ENCODE measurements at regions not wholly inside any gene's neighbourhood (a gene's known extent, or its start where the extent isn't known, plus 50 kb on each side); places are given as distances from the start of the nearest gene placed in this dataset.
A peak's percentile ranks its signal among the peaks of the same experiment; 100 is the strongest.

GRCh38 chr12:27133022-27133590, 50.7 kb upstream of the C12orf71 start:
- in situ Hi-C loops (cut with MboI) (no loop called here), intact Hi-C loops (cut with micrococcal nuclease) (no loop called here)
- Histone ChIP-seq H3K4me3 (no peak overlapping the region), H3K36me3 (ENCODE audit: control insufficient read depth, insufficient read depth, low read length) (no peaks in the 10 kb centered on the region), H2AFZ (ENCODE audit: low read depth, low read length) (no peak overlapping the region), H3K79me2 (ENCODE audit: control insufficient read depth, insufficient read depth, low read length) (no peaks in the 10 kb centered on the region), H4K20me1 (replicated peaks; ENCODE audit: control insufficient read depth, insufficient read depth, low read length) (no peaks in the 10 kb centered on the region), H3K27ac (ENCODE audit: extremely low read depth, low read depth, low read length) (no peak overlapping the region), H3K27me3 (ENCODE audit: control insufficient read depth in 2 of 2, insufficient read depth in 2 of 2, low read length in 2 of 2) (peaks cover 0 to 4% of the 10 kb centered on the region in 2 experiments; a peak in 1 of 5 replicates), H3K4me2 (ENCODE audit: insufficient read depth, low read length) (no peak overlapping the region), H3K9me3 (replicated peaks; ENCODE audit: control insufficient read depth, insufficient read depth, low read depth, low read length) (no peaks in the 10 kb centered on the region), H3K4me1 (replicated peaks in 1 of 2; ENCODE audit: control insufficient read depth in 2 of 2, insufficient read depth in 2 of 2, low read length in 2 of 2) (no peaks in the 10 kb centered on the region), H3K9ac (ENCODE audit: insufficient read depth in 1 of 2, low read depth in 2 of 2, low read length in 2 of 2) (no peak overlapping the region), H3K9me1 (ENCODE audit: control insufficient read depth, insufficient read depth, low read length) (no peaks in the 10 kb centered on the region)
- ATAC-seq (no peak), FAIRE-seq (no peak), DNase-seq (ENCODE audit: extremely low read depth in 1 of 4, low spot score in 3 of 4) (no peak)
- TF ChIP-seq HNRNPLL (IDR thresholded peaks at IDR 0.05; ENCODE audit: low read depth, low read length, poor library complexity, severe bottlenecking) (no peak), ZNF347 (CRISPR knock-in tag; IDR thresholded peaks at IDR 0.05; ENCODE audit: low read depth) (no peak)
- no TSS peak for BruUV-seq (replicated peaks)
- 0% methylated on average over 1 of the region's 1 CpG for WGBS (ENCODE audit: insufficient coverage, low coverage, missing lambda C conversion rate)
- ChIA-PET CTCF (ENCODE audit: low intra/inter-chr PET ratio) (no interaction called here), POLR2A (interaction anchor here (0.6 kb wide), 1 partner anchor 108 kb away, joined by 3 read pairs; no protein-coding TSS in a partner anchor)

DNA sequence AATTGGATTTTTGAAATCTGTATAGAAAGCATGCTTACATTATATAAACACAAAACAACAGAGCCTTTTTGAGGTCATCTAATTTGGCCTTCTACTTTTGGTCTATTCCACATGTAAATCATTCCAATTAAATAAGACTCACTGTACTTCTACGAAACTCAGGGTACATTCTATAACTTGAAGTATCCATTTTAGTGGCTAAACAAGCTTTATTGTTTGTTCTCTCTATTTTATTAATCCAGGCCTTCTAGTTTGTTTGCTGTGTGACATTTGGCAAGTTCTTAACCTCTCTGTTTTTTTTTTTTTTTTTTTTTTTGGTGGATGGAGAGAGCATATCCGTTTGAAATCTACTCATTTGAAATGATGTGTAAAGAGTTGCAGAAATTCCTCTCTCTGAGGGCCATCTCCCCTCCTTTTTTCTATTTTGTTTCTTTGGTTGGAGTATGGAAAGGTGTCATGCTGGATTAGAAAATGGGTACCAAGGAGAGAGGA, 58.1 kb upstream of the C12orf71 start:
- ATAC-seq (no peak), DNase-seq (ENCODE audit: extremely low read depth in 1 of 4, low spot score in 3 of 4) (no peak), FAIRE-seq (no peak)
- H2AFZ ChIP-seq (ENCODE audit: low read depth, low read length), result no peak overlapping the region
- intact Hi-C loops (cut with micrococcal nuclease), result loop anchor here (5.0 to 10.0 kb wide), 2 partner anchors 164 to 288 kb away; no protein-coding TSS in a partner anchor
- H3K9me1 ChIP-seq (ENCODE audit: control insufficient read depth, insufficient read depth, low read length), result no peaks in the 10 kb centered on the region
- H3K4me3 ChIP-seq, result no peak overlapping the region
- H3K9ac ChIP-seq (ENCODE audit: insufficient read depth in 1 of 2, low read depth in 2 of 2, low read length in 2 of 2), result no peak overlapping the region
- no TSS peak for BruUV-seq (replicated peaks)
- no peaks in the 10 kb centered on the region for H3K9me3 ChIP-seq (replicated peaks; ENCODE audit: control insufficient read depth, insufficient read depth, low read depth, low read length)
- WGBS (ENCODE audit: insufficient coverage, low coverage, missing lambda C conversion rate), result 4% methylated on average over 1 of the region's 2 CpGs
- H3K36me3 ChIP-seq (ENCODE audit: control insufficient read depth, insufficient read depth, low read length), result no peaks in the 10 kb centered on the region
- no peaks in the 10 kb centered on the region for H3K79me2 ChIP-seq (ENCODE audit: control insufficient read depth, insufficient read depth, low read length)
- no peaks in the 10 kb centered on the region for H4K20me1 ChIP-seq (replicated peaks; ENCODE audit: control insufficient read depth, insufficient read depth, low read length)
- CTCF ChIA-PET (ENCODE audit: low intra/inter-chr PET ratio), result no interaction called here
- POLR2A ChIA-PET, result no interaction called here
- H3K4me2 ChIP-seq (ENCODE audit: insufficient read depth, low read length), result no peak overlapping the region
- TF ChIP-seq NR1H2 (CRISPR knock-in tag; IDR thresholded peaks at IDR 0.05) (no peak), RBM25 (IDR thresholded peaks at IDR 0.05; ENCODE audit: low read depth, low read length, severe bottlenecking) (peak; percentile 92), RBFOX2 (IDR thresholded peaks at IDR 0.05; ENCODE audit: low read depth, low read length) (no peak), ZFP36 (IDR thresholded peaks at IDR 0.05; ENCODE audit: low read depth, low read length, partially characterized antibody) (peak; percentile 49), SMARCA5 (IDR thresholded peaks at IDR 0.05) (0 out of 2 replicates have a peak, but pooled peaks have one; percentile 67), BCOR (IDR thresholded peaks at IDR 0.05) (peak; percentile 89), HDAC2 (IDR thresholded peaks at IDR 0.05) (peak; percentile 48; the same call in 1 of the 2 replicates), POLR2G (IDR thresholded peaks at IDR 0.05; ENCODE audit: low read depth, low read length) (no peak), ZNF263 (CRISPR knock-in tag; IDR thresholded peaks at IDR 0.05; ENCODE audit: borderline replicate concordance) (no peak), ADNP (tag; IDR thresholded peaks at IDR 0.05) (0 out of 2 replicates have a peak, but pooled peaks have one; percentile 31)
- TF ChIP-seq, protein P1, sequence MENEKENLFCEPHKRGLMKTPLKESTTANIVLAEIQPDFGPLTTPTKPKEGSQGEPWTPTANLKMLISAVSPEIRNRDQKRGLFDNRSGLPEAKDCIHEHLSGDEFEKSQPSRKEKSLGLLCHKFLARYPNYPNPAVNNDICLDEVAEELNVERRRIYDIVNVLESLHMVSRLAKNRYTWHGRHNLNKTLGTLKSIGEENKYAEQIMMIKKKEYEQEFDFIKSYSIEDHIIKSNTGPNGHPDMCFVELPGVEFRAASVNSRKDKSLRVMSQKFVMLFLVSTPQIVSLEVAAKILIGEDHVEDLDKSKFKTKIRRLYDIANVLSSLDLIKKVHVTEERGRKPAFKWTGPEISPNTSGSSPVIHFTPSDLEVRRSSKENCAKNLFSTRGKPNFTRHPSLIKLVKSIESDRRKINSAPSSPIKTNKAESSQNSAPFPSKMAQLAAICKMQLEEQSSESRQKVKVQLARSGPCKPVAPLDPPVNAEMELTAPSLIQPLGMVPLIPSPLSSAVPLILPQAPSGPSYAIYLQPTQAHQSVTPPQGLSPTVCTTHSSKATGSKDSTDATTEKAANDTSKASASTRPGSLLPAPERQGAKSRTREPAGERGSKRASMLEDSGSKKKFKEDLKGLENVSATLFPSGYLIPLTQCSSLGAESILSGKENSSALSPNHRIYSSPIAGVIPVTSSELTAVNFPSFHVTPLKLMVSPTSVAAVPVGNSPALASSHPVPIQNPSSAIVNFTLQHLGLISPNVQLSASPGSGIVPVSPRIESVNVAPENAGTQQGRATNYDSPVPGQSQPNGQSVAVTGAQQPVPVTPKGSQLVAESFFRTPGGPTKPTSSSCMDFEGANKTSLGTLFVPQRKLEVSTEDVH (IDR thresholded peaks at IDR 0.05; ENCODE audit: low read depth, partially characterized antibody), result no peak
- no peaks in the 10 kb centered on the region for H3K4me1 ChIP-seq (replicated peaks in 1 of 2; ENCODE audit: control insufficient read depth in 2 of 2, insufficient read depth in 2 of 2, low read length in 2 of 2)
- in situ Hi-C loops (cut with MboI), result no loop called here
- no peak overlapping the region for H3K27ac ChIP-seq (ENCODE audit: extremely low read depth, low read depth, low read length)
- no peaks in the 10 kb centered on the region for H3K27me3 ChIP-seq (ENCODE audit: control insufficient read depth in 2 of 2, insufficient read depth in 2 of 2, low read length in 2 of 2)
